Epithelial cell of prostate (primary cell): ENCODE measurements at regions not wholly inside any gene's neighbourhood (a gene's known extent, or its start where the extent isn't known, plus 50 kb on each side); places are given as distances from the start of the nearest gene placed in this dataset.
A peak's percentile ranks its signal among the peaks of the same experiment; 100 is the strongest.

ENCODE experiments used
- DNase-seq: peaks from one replicate; pipeline ENCODE4 v3.0.0-alpha.2; 2011; ENCODE audit warnings: low read depth, low spot score
- H3K27ac ChIP-seq: fragments of 450-650 bp; 2 replicates; pipeline ENCODE4 v1.5.1; 2017; ENCODE audit warnings: mild to moderate bottlenecking

DNA sequence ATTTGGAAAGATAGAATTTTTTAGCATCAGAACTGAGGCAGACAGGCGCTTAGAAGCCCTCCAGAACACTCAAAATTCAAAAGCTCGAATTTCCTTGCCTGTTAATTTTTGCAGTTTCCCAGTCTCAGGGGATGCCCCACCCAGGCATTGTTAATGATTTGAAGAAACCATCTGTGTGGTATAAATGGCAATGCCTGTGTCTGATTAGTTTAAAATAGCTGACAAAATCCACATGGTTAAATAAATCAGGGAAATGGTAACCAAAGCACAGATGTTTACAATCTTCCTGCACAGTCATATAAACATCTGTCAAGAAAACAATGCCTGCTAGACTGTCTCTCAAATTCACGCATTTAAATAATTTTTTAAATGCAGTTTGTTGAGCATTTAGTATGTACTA is 185.2 kb upstream of the RGMB start:
- DNase-seq, result no peak
- no peak overlapping the region for H3K27ac ChIP-seq

- H3K27ac ChIP-seq, result no peak overlapping the region
- DNase-seq, result no peak
These were observed 180.0 kb upstream of the RGMB start for GRCh38 chr5:98593418-98593817.

- DNase-seq, result no peak
- no peak overlapping the region for H3K27ac ChIP-seq
These were observed 179.4 kb upstream of the RGMB start for GRCh38 chr5:98594098-98594497.

DNA sequence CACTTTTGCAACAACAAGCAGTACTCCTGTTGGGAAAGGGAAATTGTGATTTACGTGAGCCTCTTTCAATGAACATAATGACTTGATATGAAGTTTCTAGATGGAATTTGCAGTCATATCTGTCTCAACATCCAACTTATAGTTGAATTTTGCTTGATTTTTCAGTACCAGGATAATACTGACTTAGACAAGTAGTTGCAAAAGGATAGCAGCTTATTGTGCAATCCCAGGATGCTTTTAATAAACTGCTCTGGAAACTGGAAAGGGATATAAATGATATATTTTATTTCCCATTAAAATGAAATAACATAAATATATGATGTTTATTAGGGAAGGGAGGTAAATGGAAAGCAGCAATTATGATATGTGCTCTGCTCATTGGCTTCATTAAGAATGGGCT is 174.4 kb upstream of the RGMB start:
- no peak overlapping the region for H3K27ac ChIP-seq
- no peak for DNase-seq

- DNase-seq, result no peak
- H3K27ac ChIP-seq, result no peak overlapping the region
These were observed 170.8 kb upstream of the RGMB start for GRCh38 chr5:98602534-98603112.

DNA sequence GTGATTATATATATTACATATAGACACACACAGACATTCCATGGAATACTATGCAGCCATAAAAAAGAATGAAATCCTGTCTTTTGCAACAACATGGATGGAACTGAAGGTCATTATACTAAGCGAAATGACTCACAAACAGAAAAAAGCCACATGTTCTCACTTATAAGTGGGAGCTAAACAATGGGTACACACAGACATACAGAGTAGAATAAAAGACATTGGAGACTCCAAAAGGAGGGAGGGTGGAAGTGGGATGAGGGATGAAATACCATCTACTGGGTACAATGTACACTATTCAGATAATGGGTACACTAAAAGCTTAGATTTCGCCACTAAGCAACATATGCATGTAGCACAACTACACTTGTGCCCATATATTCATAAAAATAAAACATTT is 170.0 kb upstream of the RGMB start:
- no peak overlapping the region for H3K27ac ChIP-seq
- no peak for DNase-seq

DNA sequence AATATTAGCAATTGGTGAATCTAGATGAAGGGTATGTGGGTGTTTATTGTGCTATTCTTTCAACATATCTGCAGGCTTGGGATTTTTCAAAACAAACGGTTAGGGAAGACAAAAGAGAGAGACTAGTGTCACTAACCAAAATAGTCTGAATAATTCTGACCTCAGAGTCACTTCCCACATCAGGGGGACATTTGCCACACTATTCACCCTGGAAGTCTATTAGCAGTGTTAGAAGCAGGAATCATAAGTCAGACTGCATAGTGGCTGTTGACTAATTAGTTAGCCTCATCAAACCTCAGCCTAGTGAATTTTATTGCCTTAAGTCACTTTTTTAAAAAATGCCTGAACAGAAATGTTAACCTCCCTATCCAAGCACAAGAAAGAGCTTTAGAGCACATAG is 169.2 kb upstream of the RGMB start:
- no peak overlapping the region for H3K27ac ChIP-seq
- DNase-seq, result no peak

- no peak overlapping the region for H3K27ac ChIP-seq
- peak; percentile 8 for DNase-seq
These were observed 168.6 kb upstream of the RGMB start for GRCh38 chr5:98604721-98605425.

- H3K27ac ChIP-seq, result no peak overlapping the region
- DNase-seq, result no peak
These were observed 168.0 kb upstream of the RGMB start for GRCh38 chr5:98605426-98605825.

DNA sequence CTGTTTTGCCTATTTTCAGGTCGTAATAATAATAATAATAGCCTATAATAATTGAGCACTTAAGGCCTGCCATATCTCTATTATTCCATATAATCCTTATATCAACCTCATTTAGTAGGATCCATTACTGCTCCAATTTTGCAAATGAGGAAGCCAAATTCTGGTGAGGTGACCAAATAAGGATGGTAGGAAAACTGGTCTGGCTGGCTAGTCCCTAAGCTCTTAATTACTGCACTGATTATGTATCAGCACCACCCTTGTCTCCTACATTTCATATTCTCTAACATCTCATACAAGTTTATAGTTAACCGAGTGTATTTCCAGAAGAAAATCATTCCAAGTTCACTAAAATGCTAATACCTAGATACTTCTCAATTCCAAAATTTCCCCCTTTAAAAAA is 166.5 kb upstream of the RGMB start:
- no peak for DNase-seq

GRCh38 chr5:98608052-98608451 is 165.4 kb upstream of the RGMB start:
- DNase-seq, result no peak
- no peak overlapping the region for H3K27ac ChIP-seq

More for the DNA sequence above, 166.5 kb upstream of the RGMB start:
- no peak overlapping the region for H3K27ac ChIP-seq

DNA sequence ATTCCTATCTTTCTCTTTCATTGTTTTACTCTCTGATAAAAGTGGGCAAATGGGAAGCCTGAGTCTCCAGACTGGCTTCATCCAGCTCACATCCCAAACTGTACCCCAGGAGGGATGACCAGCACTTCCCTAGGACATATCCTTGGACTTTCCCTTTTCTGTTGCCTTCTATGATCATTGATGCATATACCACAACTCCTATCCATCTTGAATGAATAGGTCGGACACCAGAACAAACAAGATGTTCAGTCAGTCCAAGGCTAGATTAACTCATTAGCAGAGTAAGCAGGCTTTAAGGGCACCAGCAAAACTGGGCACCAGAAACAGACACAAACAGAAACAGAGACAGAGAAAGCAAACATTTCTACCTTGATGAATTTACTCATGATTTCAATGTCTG is 159.1 kb upstream of the RGMB start:
- H3K27ac ChIP-seq, result no peak overlapping the region
- no peak for DNase-seq

DNA sequence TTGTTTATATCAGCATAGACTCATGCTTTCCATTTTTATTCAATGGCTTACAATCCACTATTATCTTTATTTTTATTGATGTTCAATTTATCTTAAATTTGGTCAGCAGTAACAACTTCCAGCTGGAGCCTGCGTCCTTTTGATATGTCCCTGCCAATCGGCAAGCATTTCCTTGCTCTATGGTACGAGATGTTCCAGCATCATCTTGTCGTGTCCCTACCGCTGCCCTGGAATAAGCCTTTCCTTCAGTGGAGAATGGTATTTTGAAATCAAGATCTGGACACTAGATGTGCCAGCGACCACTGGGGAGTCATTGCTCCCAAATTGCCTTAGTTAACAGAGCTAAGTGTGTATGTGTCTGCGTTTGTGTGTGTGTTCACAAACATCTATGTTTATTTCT is 151.6 kb upstream of the RGMB start:
- no peak overlapping the region for H3K27ac ChIP-seq
- no peak for DNase-seq

DNA sequence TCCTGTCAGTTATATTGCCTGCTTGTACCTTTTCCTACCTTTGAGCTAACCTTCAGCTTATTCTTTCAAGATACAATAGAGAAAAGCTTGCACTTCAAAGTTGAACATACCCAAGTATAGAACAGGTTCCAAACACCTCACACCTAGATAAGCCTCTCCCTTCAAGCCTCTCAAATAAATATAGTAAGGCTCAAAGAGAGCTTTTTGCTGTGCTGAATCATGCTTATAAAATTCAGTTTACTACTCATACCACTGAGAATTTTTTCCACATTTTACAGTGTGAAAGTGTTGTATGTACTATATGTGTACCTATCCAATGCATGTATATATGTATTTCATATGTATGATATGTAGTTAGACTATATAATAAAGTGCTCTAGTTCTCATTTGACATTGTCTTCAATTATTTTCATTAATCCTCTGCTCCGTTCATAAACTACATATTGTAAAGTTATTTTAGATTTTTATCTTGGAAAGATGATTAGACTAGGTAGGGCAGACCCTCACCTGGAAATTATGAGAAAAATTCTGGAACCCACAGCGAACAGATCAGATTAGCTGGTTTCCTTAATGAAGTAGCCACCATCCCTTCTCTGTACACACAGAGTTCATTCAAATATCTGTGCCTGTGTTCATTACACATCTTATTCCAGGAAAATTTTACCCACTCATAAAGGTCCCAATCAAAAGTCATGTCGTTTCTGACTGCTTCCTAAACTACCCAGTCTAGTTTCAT is 149.2 kb upstream of the RGMB start:
- H3K27ac ChIP-seq, result no peak overlapping the region
- no peak for DNase-seq

DNA sequence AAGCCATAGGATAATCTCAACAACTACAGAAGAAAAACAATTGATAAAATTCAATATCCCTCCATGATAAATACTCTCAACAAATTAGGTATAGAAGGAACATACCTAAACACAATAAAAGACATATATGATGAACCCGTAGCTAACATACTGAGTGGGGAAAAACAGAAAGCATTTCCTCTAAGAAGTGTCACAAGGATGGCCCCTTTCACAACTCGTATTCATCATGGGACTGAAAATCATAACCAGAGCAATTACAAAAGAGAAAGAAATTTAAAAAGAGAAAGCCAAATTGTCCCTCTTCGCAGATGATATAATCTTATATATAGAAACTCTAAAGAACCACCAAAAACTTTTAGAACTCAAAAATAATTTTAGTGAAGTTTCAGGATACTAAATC is 146.3 kb upstream of the RGMB start:
- DNase-seq, result no peak

DNA sequence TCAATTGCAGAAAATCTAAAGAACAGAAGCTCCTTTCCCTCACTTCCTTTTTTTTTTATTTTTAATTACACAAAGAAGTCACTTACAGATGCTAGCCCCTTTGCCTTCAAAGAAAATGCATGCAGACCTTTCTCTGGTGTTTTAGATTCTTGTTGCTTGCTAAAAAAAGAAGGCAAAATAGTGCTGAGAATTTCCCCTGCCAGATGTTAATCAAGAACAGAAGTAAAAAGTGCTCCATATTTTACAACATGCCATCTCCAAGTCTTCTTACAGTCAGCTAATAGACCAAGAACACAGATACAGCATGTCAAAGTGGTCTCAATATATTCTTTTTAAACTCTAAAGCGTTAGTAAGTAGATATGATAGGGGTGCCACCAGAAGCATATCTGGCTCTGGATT is 142.8 kb upstream of the RGMB start:
- DNase-seq, result no peak
- no peak overlapping the region for H3K27ac ChIP-seq

More for the DNA sequence above, 146.3 kb upstream of the RGMB start:
- no peak overlapping the region for H3K27ac ChIP-seq

GRCh38 chr5:98631311-98632054 is 142.0 kb upstream of the RGMB start:
- peak; percentile 29 for DNase-seq
- no peak overlapping the region for H3K27ac ChIP-seq

- DNase-seq, result no peak
These were observed 137.8 kb upstream of the RGMB start for GRCh38 chr5:98635656-98636055.

GRCh38 chr5:98637116-98637515 is 136.3 kb upstream of the RGMB start:
- no peak overlapping the region for H3K27ac ChIP-seq
- DNase-seq, result no peak

More at GRCh38 chr5:98635656-98636055, 137.8 kb upstream of the RGMB start:
- H3K27ac ChIP-seq, result no peak overlapping the region

DNA sequence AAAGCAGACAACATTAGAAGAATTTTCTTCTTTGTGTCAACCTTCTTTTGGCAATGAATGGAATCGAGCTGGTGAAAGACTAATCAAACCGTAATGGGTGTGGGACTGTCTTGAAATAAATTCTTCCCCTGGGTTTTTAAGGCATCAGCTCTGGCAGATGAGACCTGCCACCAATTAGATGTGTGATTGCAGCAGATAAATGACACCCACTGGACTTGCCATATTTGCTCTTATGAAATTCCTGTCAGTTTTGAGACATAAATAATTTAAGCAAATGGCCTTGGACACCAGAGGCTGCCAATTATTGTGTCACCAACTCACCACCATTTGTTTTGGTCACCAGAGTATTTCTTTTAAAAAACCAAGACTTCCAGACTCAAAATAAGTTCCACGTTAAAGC is 135.9 kb upstream of the RGMB start:
- DNase-seq, result no peak
- H3K27ac ChIP-seq, result no peak overlapping the region

- DNase-seq, result no peak
- H3K27ac ChIP-seq, result no peak overlapping the region
These were observed 135.4 kb upstream of the RGMB start for GRCh38 chr5:98638111-98638510.
